GM23248 (cell line): ENCODE measurements at regions not wholly inside any gene's neighbourhood (a gene's known extent, or its start where the extent isn't known, plus 50 kb on each side); places are given as distances from the start of the nearest gene placed in this dataset.

Experiments
- DNase-seq: peaks from one replicate; pipeline ENCODE4 v3.0.0-alpha.2; 2015
- H2AFZ ChIP-seq: fragments of 200-600 bp; sonication (generic); 2 replicates; pipeline ENCODE4 v1.6.1; 2016; ENCODE audit warnings: antibody characterized with exemption
- H3F3A ChIP-seq: fragments of 200-600 bp; sonication (generic); 2 replicates; pipeline ENCODE4 v1.6.1; 2016; ENCODE audit warnings: mild to moderate bottlenecking, antibody characterized with exemption, mixed run types; ENCODE audit not compliant: insufficient read depth
- H3K27ac ChIP-seq: fragments of 200-600 bp; sonication (generic); 2 replicates; pipeline ENCODE4 v1.5.1; 2016; ENCODE audit warnings: mild to moderate bottlenecking
- H3K27me3 ChIP-seq: fragments of 200-600 bp; sonication (generic); replicated peaks from 2 replicates; pipeline ENCODE4 v1.6.1; 2016; ENCODE audit warnings: mild to moderate bottlenecking; ENCODE audit not compliant: insufficient read depth
- H3K36me3 ChIP-seq: fragments of 200-600 bp; sonication (generic); 2 replicates; pipeline ENCODE4 v1.6.1; 2016; ENCODE audit warnings: low read depth, mild to moderate bottlenecking
- H3K4me1 ChIP-seq: fragments of 200-600 bp; sonication (generic); 2 replicates; pipeline ENCODE4 v1.6.1; 2016; ENCODE audit warnings: mild to moderate bottlenecking; ENCODE audit not compliant: insufficient read depth
- H3K4me2 ChIP-seq: fragments of 200-600 bp; sonication (generic); one replicate; pipeline ENCODE4 v1.6.1; 2016; ENCODE audit warnings: mild to moderate bottlenecking; ENCODE audit not compliant: unreplicated experiment
- H3K4me3 ChIP-seq: fragments of 200-600 bp; sonication (generic); 2 replicates; pipeline ENCODE4 v1.5.1; 2016; ENCODE audit warnings: mild to moderate bottlenecking
- H3K79me2 ChIP-seq: fragments of 200-600 bp; sonication (generic); 2 replicates; pipeline ENCODE4 v1.6.1; 2016; ENCODE audit warnings: mild to moderate bottlenecking; ENCODE audit not compliant: insufficient read depth
- H3K9ac ChIP-seq: fragments of 200-600 bp; sonication (generic); 2 replicates; pipeline ENCODE4 v1.6.1; 2016; ENCODE audit warnings: mild to moderate bottlenecking
- H3K9me2 ChIP-seq: fragments of 200-600 bp; sonication (generic); 2 replicates; pipeline ENCODE4 v1.6.1; 2016; ENCODE audit warnings: mixed run types, mild to moderate bottlenecking, moderate library complexity; ENCODE audit not compliant: insufficient read depth
- H3K9me3 ChIP-seq: fragments of 200-600 bp; sonication (generic); one replicate; pipeline ENCODE4 v1.6.1; 2017; ENCODE audit warnings: low read depth
- H4K20me1 ChIP-seq: fragments of 200-600 bp; sonication (generic); 2 replicates; pipeline ENCODE4 v1.6.0; 2016; ENCODE audit not compliant: insufficient read depth
- EZH2 ChIP-seq: fragments of 200-600 bp; sonication (generic); IDR thresholded peaks from 2 replicates; pipeline ENCODE4 v1.6.1; 2018; ENCODE audit warnings: antibody characterized with exemption, mild to moderate bottlenecking; ENCODE audit not compliant: insufficient read depth, poor library complexity, severe bottlenecking
- EZH2phosphoT487 ChIP-seq: fragments of 200-600 bp; sonication (generic); IDR thresholded peaks from 2 replicates; pipeline ENCODE4 v1.6.1; 2018; ENCODE audit warnings: antibody characterized with exemption, moderate library complexity, mild to moderate bottlenecking, low read depth; ENCODE audit not compliant: insufficient read depth
- WGBS, 2 experiments: methylation state at CpG; one replicate each; pipeline ENCODE4 v1.1.6; 2015 to 2017; ENCODE audit warnings: low lambda C conversion rate in 2 of 2, low coverage in 1 of 2; ENCODE audit errors: missing lambda C conversion rate in 2 of 2; 5-methylcytosine and 5-hydroxymethylcytosine counted together
- in situ Hi-C: fragments of 300-500 bp; cut with MboI; formaldehyde crosslinking; loops from 2 replicates; pipeline ENCODE4 v1.15.0; 2020

DNA sequence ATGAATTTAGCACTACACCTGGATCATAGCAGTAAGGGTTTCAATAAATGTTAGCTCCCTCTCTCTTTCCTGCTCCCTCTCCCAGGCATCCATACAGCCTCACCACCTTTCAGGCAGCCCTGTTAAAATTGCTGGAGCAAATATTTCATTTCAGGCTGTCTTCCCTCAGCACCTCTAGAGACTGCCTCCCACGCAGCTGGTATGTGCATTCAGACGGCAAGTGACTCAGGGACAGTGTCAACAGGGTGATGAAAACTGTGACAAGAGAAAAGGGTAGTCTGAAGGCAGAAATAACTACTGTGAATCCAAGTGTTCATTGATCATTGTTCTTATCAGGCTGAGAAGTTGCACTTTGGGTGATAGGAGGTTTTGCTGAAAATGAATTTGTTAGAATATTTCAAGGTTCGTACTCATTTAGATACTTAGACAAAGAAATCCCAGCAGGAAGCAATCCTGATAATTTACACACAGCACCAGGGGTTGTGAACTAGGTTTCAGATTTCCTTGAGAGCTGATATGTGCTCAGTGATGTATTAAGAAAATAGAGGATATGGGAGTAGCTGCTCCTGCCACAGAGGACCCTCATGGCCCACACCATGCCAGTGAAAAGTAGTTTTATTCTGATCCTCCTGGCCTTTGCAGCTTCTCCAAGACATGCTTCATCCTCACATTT is 424.2 kb downstream of the FGF13 start:
- Histone ChIP-seq H3K4me1 (no peaks in the 10 kb centered on the region), H3K79me2 (no peaks in the 10 kb centered on the region), H4K20me1 (no peaks in the 10 kb centered on the region), H3K9ac (no peak overlapping the region), H3K4me2 (no peak overlapping the region), H3K9me3 (no peaks in the 10 kb centered on the region), H3K9me2 (no peaks in the 10 kb centered on the region), H3K36me3 (no peaks in the 10 kb centered on the region), H3K4me3 (no peak overlapping the region), H3K27ac (no peak overlapping the region), H3F3A (no peaks in the 10 kb centered on the region), H2AFZ (no peak overlapping the region), H3K27me3 (no peaks in the 10 kb centered on the region)
- WGBS, 2 experiments = 2 to 4% methylated on average over 3 of the region's 3 CpGs
- in situ Hi-C loops = loop anchor here (25.0 kb wide), 1 partner anchor 450 kb away; no protein-coding TSS in a partner anchor
- DNase-seq = no peak
- TF ChIP-seq EZH2phosphoT487 (no peak), EZH2 (no peak)

DNA sequence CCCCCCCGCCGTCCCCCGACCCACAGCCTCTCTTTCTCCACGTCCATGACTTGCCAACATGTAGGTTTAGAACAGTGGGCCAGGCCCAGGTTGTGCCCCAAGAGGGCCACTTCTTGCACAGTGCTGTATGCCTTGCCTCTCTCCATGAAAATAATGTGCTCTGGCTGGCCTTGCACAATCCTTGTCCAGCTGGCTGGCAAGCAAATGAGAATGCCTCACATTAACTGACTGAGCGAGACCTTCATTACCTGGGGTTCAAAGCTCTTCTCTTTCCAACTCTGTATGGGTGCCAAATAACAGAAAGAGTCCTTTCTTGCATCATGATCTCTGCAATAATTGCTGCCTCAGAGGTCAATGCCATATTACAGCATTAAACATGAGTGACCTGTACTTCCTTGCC is 416.6 kb downstream of the FGF13 start:
- H3K27ac ChIP-seq = no peak overlapping the region
- WGBS, 2 experiments = 20 to 21% methylated on average over 5 of the region's 5 CpGs

DNA sequence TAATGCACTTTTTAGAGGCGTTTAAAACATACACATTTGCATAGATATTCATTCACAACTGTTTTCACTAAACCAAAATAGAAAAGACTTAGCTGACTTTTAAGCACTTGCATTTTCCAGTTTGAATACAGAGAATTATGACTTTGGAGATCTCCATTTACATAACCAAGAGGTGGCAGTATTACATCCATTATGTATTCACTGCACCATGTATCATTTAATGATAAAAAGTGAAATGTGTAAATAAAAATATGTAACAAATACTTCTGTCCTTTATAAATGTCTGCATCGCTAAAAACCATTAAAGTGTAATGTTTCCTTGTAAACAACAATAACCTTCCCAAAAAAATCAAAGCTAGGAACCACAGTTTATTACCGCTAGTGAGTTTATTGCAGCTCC is 413.2 kb downstream of the FGF13 start:
- no peaks in the 10 kb centered on the region for H3K36me3 ChIP-seq

More for the DNA sequence above, 416.6 kb downstream of the FGF13 start:
- H3K79me2 ChIP-seq = no peaks in the 10 kb centered on the region
- no peaks in the 10 kb centered on the region for H3K9me3 ChIP-seq
- no peaks in the 10 kb centered on the region for H4K20me1 ChIP-seq
- H3K4me1 ChIP-seq = no peaks in the 10 kb centered on the region
- H3K4me3 ChIP-seq = no peak overlapping the region
- H3K9ac ChIP-seq = no peak overlapping the region
- TF ChIP-seq EZH2 (no peak), EZH2phosphoT487 (no peak)
- no peak overlapping the region for H2AFZ ChIP-seq
- no peaks in the 10 kb centered on the region for H3K36me3 ChIP-seq
- in situ Hi-C loops = loop anchor here (25.0 kb wide), 1 partner anchor 442 kb away; no protein-coding TSS in a partner anchor
- H3F3A ChIP-seq = no peaks in the 10 kb centered on the region
- no peak for DNase-seq
- H3K27me3 ChIP-seq = no peaks in the 10 kb centered on the region
- no peak overlapping the region for H3K4me2 ChIP-seq
- H3K9me2 ChIP-seq = no peaks in the 10 kb centered on the region

DNA sequence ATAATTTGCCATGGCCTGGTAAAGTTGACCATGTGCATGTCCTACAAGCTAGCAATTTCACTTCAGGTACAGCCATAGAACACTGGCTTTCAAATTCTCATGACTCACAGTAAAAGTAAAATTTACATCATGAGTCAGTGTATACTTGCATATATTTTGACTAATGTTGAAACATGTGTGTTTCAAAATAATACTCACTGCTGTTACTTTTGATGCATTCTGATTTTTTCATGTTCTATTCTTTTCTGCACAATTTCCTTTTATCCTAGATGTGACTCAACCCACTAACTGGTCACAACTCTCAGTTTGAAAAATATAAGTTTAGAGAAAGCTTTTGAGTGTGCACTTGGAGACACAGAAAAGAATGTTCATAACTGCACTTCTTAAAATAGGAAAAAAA is 365.7 kb downstream of the FGF13 start:
- H3K9me3 ChIP-seq = no peaks in the 10 kb centered on the region
- no peaks in the 10 kb centered on the region for H3K9me2 ChIP-seq
- H3K4me2 ChIP-seq = no peak overlapping the region
- H2AFZ ChIP-seq = no peak overlapping the region
- H3K36me3 ChIP-seq = no peaks in the 10 kb centered on the region
- H3K79me2 ChIP-seq = no peaks in the 10 kb centered on the region
- H3F3A ChIP-seq = no peaks in the 10 kb centered on the region
- no peak overlapping the region for H3K27ac ChIP-seq
- TF ChIP-seq EZH2 = no peak
- TF ChIP-seq EZH2phosphoT487 = no peak
- H4K20me1 ChIP-seq = no peaks in the 10 kb centered on the region
- no peaks in the 10 kb centered on the region for H3K4me1 ChIP-seq
- no peaks in the 10 kb centered on the region for H3K27me3 ChIP-seq
- no peak for DNase-seq
- no peak overlapping the region for H3K9ac ChIP-seq
- in situ Hi-C loops = no loop called here
- H3K4me3 ChIP-seq = no peak overlapping the region

More for the DNA sequence above, 413.2 kb downstream of the FGF13 start:
- H3K79me2 ChIP-seq = no peaks in the 10 kb centered on the region
- H3K4me2 ChIP-seq = no peak overlapping the region
- H3K9me2 ChIP-seq = no peaks in the 10 kb centered on the region
- H2AFZ ChIP-seq = no peak overlapping the region
- H3K9me3 ChIP-seq = no peaks in the 10 kb centered on the region
- no peak overlapping the region for H3K9ac ChIP-seq
- H3K4me1 ChIP-seq = no peaks in the 10 kb centered on the region
- DNase-seq = peak; percentile 20
- WGBS, 2 experiments = 15 to 24% methylated on average over 3 of the region's 3 CpGs
- in situ Hi-C loops = loop anchor here (25.0 kb wide), 1 partner anchor 439 kb away; no protein-coding TSS in a partner anchor
- no peaks in the 10 kb centered on the region for H3K27me3 ChIP-seq
- no peaks in the 10 kb centered on the region for H4K20me1 ChIP-seq
- H3F3A ChIP-seq = no peaks in the 10 kb centered on the region
- no peak overlapping the region for H3K27ac ChIP-seq
- no peak for TF ChIP-seq EZH2
- no peak for TF ChIP-seq EZH2phosphoT487
- H3K4me3 ChIP-seq = no peak overlapping the region
